ENCODE measurements at regions not wholly inside any gene's neighbourhood (a gene's known extent, or its start where the extent isn't known, plus 50 kb on each side); places are given as distances from the start of the nearest gene placed in this dataset.

- TF ChIP-seq ZBTB44 (tag by site-specific recombination; IDR thresholded peaks at IDR 0.05) (no peak), ZNF211 (tag by site-specific recombination; IDR thresholded peaks at IDR 0.05; ENCODE audit: low read depth) (no peak), ATF2 (tag by site-specific recombination; IDR thresholded peaks at IDR 0.05; ENCODE audit: low read depth) (peak; percentile 86), ZNF10 (tag by site-specific recombination; IDR thresholded peaks at IDR 0.05) (peak; percentile 61), SP7 (tag by site-specific recombination; IDR thresholded peaks at IDR 0.05) (no peak; the same call in 1 of the 2 replicates), ZNF692 (tag by site-specific recombination; IDR thresholded peaks at IDR 0.05) (no peak), ZNF48 (tag by site-specific recombination; IDR thresholded peaks at IDR 0.05) (no peak), ZNF280D (tag by site-specific recombination; IDR thresholded peaks at IDR 0.05) (no peak), ZSCAN16 (tag by site-specific recombination; IDR thresholded peaks at IDR 0.05) (no peak), ZNF560 (tag by site-specific recombination; IDR thresholded peaks at IDR 0.05; ENCODE audit: borderline replicate concordance) (no peak), ZNF585B (tag by site-specific recombination; IDR thresholded peaks at IDR 0.05) (no peak), ZNF132 (tag by site-specific recombination; IDR thresholded peaks at IDR 0.05; ENCODE audit: borderline replicate concordance) (no peak), YY1 (tag by site-specific recombination; IDR thresholded peaks at IDR 0.05) (no peak), ZNF510 (tag by site-specific recombination; IDR thresholded peaks at IDR 0.05; ENCODE audit: insufficient replicate concordance) (no peak), ZNF473 (tag by site-specific recombination; IDR thresholded peaks at IDR 0.05) (no peak), ZNF121 (tag by site-specific recombination; IDR thresholded peaks at IDR 0.05) (no peak), ZNF449 (tag by site-specific recombination; IDR thresholded peaks at IDR 0.05) (no peak), ZNF433 (tag by site-specific recombination; IDR thresholded peaks at IDR 0.05; ENCODE audit: low read depth) (no peak), ZNF324 (tag by site-specific recombination; IDR thresholded peaks at IDR 0.05) (no peak), ZNF626 (tag by site-specific recombination; IDR thresholded peaks at IDR 0.05) (no peak), ZNF350 (tag by site-specific recombination; IDR thresholded peaks at IDR 0.05) (no peak), ZSCAN4 (tag by site-specific recombination; IDR thresholded peaks at IDR 0.05) (no peak), HOXD13 (CRISPR knock-in tag; IDR thresholded peaks at IDR 0.05; ENCODE audit: borderline replicate concordance) (no peak), ZNF404 (tag by site-specific recombination; IDR thresholded peaks at IDR 0.05) (no peak), SCRT1 (tag by site-specific recombination; IDR thresholded peaks at IDR 0.05; ENCODE audit: borderline replicate concordance) (no peak), ZNF621 (tag by site-specific recombination; IDR thresholded peaks at IDR 0.05) (no peak), ZBTB21 (tag by site-specific recombination; IDR thresholded peaks at IDR 0.05) (peak; percentile 75), ZNF654 (tag by site-specific recombination; IDR thresholded peaks at IDR 0.05; ENCODE audit: low read depth) (no peak), ZNF157 (tag by site-specific recombination; IDR thresholded peaks at IDR 0.05) (no peak)
Measured at GRCh38 chr13:21826214-21827015, 155.5 kb downstream of the FGF9 start (continued).
